ENCODE measurements at regions not wholly inside any gene's neighbourhood (a gene's known extent, or its start where the extent isn't known, plus 50 kb on each side); places are given as distances from the start of the nearest gene placed in this dataset.

DNA sequence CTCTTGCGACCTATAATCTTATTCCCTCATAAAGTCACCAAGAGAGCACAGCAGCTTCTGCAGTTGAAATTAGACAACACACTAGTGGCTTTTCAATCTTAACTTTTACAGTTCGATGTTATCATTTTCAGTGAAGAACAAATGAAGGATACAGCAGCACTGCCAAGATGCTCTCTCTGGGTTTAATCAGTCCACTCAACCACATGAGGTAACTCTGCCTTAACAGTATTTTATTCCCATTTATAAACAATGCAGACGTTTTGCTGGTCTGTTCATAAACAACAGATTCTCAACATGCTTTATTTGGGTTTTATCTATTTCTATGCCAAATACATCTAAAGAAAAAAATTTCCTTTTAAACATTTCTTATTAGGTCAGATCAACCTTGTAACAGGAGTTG, 646.0 kb upstream of the FAM241A start:
- no peaks in the 10 kb centered on the region for H3K9me3 ChIP-seq

DNA sequence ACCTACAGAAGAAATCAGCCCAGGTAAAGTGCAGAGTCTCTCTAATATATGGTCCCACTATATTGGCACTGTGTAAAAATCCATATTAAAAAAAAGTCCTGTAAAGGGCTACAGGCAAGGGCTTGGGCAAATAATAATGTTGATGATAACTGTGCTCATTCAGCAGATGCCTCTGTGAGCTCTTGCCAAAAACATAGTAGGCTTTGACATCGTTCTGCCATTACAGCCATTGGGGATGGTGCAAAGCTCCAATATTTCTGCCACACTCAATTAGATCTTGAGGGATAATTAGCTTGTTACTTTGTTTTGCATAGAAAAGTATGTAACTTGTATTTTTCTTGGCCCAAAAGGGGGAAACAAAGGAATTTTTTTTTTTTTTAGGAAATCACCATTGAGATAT, 645.5 kb upstream of the FAM241A start:
- ATAC-seq: no peak

More for the DNA sequence above, 646.0 kb upstream of the FAM241A start:
- TF ChIP-seq, protein P1, sequence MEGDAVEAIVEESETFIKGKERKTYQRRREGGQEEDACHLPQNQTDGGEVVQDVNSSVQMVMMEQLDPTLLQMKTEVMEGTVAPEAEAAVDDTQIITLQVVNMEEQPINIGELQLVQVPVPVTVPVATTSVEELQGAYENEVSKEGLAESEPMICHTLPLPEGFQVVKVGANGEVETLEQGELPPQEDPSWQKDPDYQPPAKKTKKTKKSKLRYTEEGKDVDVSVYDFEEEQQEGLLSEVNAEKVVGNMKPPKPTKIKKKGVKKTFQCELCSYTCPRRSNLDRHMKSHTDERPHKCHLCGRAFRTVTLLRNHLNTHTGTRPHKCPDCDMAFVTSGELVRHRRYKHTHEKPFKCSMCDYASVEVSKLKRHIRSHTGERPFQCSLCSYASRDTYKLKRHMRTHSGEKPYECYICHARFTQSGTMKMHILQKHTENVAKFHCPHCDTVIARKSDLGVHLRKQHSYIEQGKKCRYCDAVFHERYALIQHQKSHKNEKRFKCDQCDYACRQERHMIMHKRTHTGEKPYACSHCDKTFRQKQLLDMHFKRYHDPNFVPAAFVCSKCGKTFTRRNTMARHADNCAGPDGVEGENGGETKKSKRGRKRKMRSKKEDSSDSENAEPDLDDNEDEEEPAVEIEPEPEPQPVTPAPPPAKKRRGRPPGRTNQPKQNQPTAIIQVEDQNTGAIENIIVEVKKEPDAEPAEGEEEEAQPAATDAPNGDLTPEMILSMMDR (IDR thresholded peaks at IDR 0.05): no peak
- H3K4me1 ChIP-seq (ENCODE audit: low read depth): no peaks in the 10 kb centered on the region
- ATAC-seq: no peak
- intact Hi-C loops (cut with DNase I, micrococcal nuclease): no loop called here
- DNase-seq: no peak
- no peak overlapping the region for H3K4me3 ChIP-seq
- no peaks in the 10 kb centered on the region for H3K36me3 ChIP-seq (ENCODE audit: low read depth)

DNA sequence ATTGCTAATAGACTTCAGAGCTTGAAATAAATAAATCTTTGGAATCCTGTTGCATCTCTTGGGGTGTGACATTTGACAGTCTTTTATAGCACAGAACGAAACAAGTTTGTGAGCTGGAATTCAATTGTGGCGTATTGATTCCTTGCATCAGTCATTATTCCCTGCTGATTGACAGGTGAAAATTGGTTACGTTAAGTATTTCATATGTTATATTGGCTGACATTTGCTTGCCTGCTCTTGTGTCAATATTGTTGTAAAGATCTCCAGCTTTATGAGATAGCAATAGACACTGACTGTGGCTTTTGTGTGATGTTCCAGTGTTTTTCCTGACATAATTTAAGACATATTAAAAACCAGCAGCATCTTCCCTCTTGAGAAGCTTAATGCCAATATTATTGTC, 644.4 kb upstream of the FAM241A start:
- DNase-seq (no peak), ATAC-seq (no peak)
- TF ChIP-seq, protein P1 (IDR thresholded peaks at IDR 0.05): no peak

More for the DNA sequence above, 645.5 kb upstream of the FAM241A start:
- H3K9me3 ChIP-seq: no peaks in the 10 kb centered on the region
- no peak overlapping the region for H3K4me3 ChIP-seq
- H3K4me1 ChIP-seq (ENCODE audit: low read depth): no peaks in the 10 kb centered on the region
- TF ChIP-seq, protein P1 (IDR thresholded peaks at IDR 0.05): no peak
- DNase-seq: no peak
- intact Hi-C loops (cut with DNase I, micrococcal nuclease): no loop called here
- no peaks in the 10 kb centered on the region for H3K36me3 ChIP-seq (ENCODE audit: low read depth)

DNA sequence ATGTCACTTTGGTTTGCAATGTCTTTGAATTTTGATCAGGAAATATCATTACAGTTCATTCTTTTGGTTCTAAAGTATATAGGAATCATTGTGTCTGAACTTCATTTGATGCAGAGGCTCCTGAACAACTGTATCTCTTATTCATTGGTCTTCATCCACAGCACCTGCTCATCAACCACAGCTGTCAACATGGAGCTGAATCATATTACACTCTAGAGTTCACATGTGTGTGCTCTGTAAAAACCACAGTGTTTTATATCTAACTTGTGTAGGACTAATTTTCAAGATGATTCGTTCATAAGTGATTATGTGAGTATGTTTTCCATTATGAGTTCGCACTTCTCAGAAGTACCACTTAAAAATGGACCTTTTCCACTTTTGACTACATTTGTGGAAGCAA, 643.3 kb upstream of the FAM241A start:
- Histone ChIP-seq H3K36me3 (ENCODE audit: low read depth) (no peaks in the 10 kb centered on the region), H3K4me1 (ENCODE audit: low read depth) (no peaks in the 10 kb centered on the region), H3K9me3 (no peaks in the 10 kb centered on the region), H3K4me3 (no peak overlapping the region)
- TF ChIP-seq, protein P1 (IDR thresholded peaks at IDR 0.05): no peak
- no peak for ATAC-seq
- intact Hi-C loops (cut with DNase I, micrococcal nuclease): no loop called here
- no peak for DNase-seq

More for the DNA sequence above, 644.4 kb upstream of the FAM241A start:
- Histone ChIP-seq H3K36me3 (ENCODE audit: low read depth) (no peaks in the 10 kb centered on the region), H3K4me1 (ENCODE audit: low read depth) (no peaks in the 10 kb centered on the region), H3K9me3 (no peaks in the 10 kb centered on the region), H3K4me3 (no peak overlapping the region)
- intact Hi-C loops (cut with DNase I, micrococcal nuclease): no loop called here

DNA sequence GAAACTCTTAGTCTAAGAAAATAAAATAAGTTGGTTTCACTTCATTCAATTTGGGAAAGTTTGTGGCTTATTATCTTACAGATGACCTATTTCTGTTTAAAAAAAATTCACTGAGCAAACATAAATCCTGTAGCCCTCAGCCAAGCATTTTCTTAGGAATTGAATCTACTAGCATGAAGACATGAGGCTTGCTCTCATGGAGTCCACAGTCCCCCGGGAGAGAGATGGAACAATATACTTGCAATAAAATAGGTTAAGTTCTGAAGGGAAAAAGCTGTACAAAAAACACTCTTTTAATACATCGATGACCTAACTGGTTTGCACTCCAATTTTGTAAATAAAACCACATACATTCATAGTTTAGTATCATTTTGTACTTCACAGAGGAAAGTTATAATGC, 642.6 kb upstream of the FAM241A start:
- no peak for ATAC-seq
- TF ChIP-seq, protein P1 (IDR thresholded peaks at IDR 0.05): no peak

DNA sequence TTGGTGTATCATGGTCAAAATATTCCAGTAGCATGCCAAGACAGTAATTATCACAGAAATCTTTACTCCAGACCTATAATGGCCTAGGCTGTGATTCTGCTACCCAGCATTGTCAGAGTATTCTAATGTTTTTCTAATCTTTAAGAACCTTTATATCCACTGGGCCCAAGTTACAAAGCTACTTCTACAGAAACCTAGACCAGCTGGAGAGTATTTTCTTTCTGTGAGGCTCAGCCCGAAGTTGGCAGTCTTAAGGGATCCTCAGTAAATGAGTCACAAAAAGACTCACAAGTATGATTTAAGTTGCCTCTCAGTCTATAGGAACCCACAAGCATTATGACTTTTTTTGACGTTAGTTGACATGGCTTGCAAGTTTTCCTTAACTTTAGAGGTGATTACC, 638.5 kb upstream of the FAM241A start:
- no peaks in the 10 kb centered on the region for H3K36me3 ChIP-seq (ENCODE audit: low read depth)
- intact Hi-C loops (cut with DNase I, micrococcal nuclease): no loop called here
- TF ChIP-seq, protein P1 (IDR thresholded peaks at IDR 0.05): no peak
- ATAC-seq (no peak), DNase-seq (no peak)
- H3K9me3 ChIP-seq: no peaks in the 10 kb centered on the region
- H3K4me3 ChIP-seq: no peak overlapping the region
- H3K4me1 ChIP-seq (ENCODE audit: low read depth): no peaks in the 10 kb centered on the region

More for the DNA sequence above, 642.6 kb upstream of the FAM241A start:
- Histone ChIP-seq H3K9me3 (no peaks in the 10 kb centered on the region), H3K4me1 (ENCODE audit: low read depth) (no peaks in the 10 kb centered on the region), H3K4me3 (no peak overlapping the region), H3K36me3 (ENCODE audit: low read depth) (no peaks in the 10 kb centered on the region)
- intact Hi-C loops (cut with DNase I, micrococcal nuclease): no loop called here
- no peak for DNase-seq

Measured in mucosa of descending colon (tissue), 3 donors.